ENCODE measurements at regions not wholly inside any gene's neighbourhood (a gene's known extent, or its start where the extent isn't known, plus 50 kb on each side); places are given as distances from the start of the nearest gene placed in this dataset.

- ChIA-PET CTCF (no interaction called here), POLR2A (ENCODE audit: low non-redundant PET) (no interaction called here)
- no peak for DNase-seq (ENCODE audit: low spot score)
- TF ChIP-seq CTCF (conservative IDR thresholded peaks at IDR 0.05; ENCODE audit: low read depth), result no peak
- H3K27ac ChIP-seq, result no peak overlapping the region
These were observed 935.0 kb downstream of the TRIB2 start for GRCh38 chr2:13651684-13652131.

- peak; percentile 56 for DNase-seq (ENCODE audit: low spot score)
- ChIA-PET CTCF (no interaction called here), POLR2A (ENCODE audit: low non-redundant PET) (no interaction called here)
- H3K27ac ChIP-seq, result peak overlapping the region; percentile 30; the same call in 1 of the 2 replicates
- TF ChIP-seq CTCF (conservative IDR thresholded peaks at IDR 0.05; ENCODE audit: low read depth), result no peak
These were observed 936.0 kb downstream of the TRIB2 start for GRCh38 chr2:13652531-13653313.

- no peak for DNase-seq (ENCODE audit: low spot score)
- CTCF ChIA-PET, result interaction anchor here (0.7 kb wide), 1 partner anchor 48 kb away, joined by 3 read pairs; no protein-coding TSS in a partner anchor
- TF ChIP-seq CTCF (conservative IDR thresholded peaks at IDR 0.05; ENCODE audit: low read depth), result no peak
- no peak overlapping the region for H3K27ac ChIP-seq
- POLR2A ChIA-PET (ENCODE audit: low non-redundant PET), result no interaction called here
These were observed 937.7 kb downstream of the TRIB2 start for GRCh38 chr2:13654416-13654815.

GRCh38 chr2:13660231-13660630 lies 943.5 kb downstream of the TRIB2 start:
- no peak overlapping the region for H3K27ac ChIP-seq
- CTCF ChIA-PET, result interaction anchor here (0.7 kb wide), 1 partner anchor 134 kb away, joined by 5 read pairs; no protein-coding TSS in a partner anchor
- TF ChIP-seq CTCF (conservative IDR thresholded peaks at IDR 0.05; ENCODE audit: low read depth), result no peak
- DNase-seq (ENCODE audit: low spot score), result no peak
- POLR2A ChIA-PET (ENCODE audit: low non-redundant PET), result no interaction called here

- POLR2A ChIA-PET (ENCODE audit: low non-redundant PET), result no interaction called here
- DNase-seq (ENCODE audit: low spot score), result no peak
- TF ChIP-seq CTCF (conservative IDR thresholded peaks at IDR 0.05; ENCODE audit: low read depth), result no peak
- H3K27ac ChIP-seq, result no peak overlapping the region
- CTCF ChIA-PET, result no interaction called here
These were observed 945.3 kb downstream of the TRIB2 start for GRCh38 chr2:13662055-13662454.

- POLR2A ChIA-PET (ENCODE audit: low non-redundant PET), result no interaction called here
- TF ChIP-seq CTCF (conservative IDR thresholded peaks at IDR 0.05; ENCODE audit: low read depth), result no peak
- no peak for DNase-seq (ENCODE audit: low spot score)
- no peak overlapping the region for H3K27ac ChIP-seq
- CTCF ChIA-PET, result no interaction called here
These were observed 950.1 kb downstream of the TRIB2 start for GRCh38 chr2:13666582-13667414.

Measured in RWPE1 (cell line).